GM19328 (cell line): ENCODE measurements at regions not wholly inside any gene's neighbourhood (a gene's known extent, or its start where the extent isn't known, plus 50 kb on each side); places are given as distances from the start of the nearest gene placed in this dataset.

ENCODE experiments used
- ATAC-seq: cut with Tn5 transposase; IDR thresholded peaks from one replicate; pipeline ENCODE4 v1.9.1; 2021; ENCODE audit warnings: mild to moderate bottlenecking, moderate library complexity; ENCODE audit not compliant: unreplicated experiment

- ATAC-seq: no peak
These were observed 135.6 kb upstream of the ZNF236 start for GRCh38 chr18:76686737-76687231.

- ATAC-seq: no peak
These were observed 136.5 kb upstream of the ZNF236 start for GRCh38 chr18:76685860-76686259.

GRCh38 chr18:76685402-76685801 is 137.0 kb upstream of the ZNF236 start:
- no peak for ATAC-seq

- no peak for ATAC-seq
These were observed 138.1 kb upstream of the ZNF236 start for GRCh38 chr18:76684265-76684664.

GRCh38 chr18:76679945-76680344 is 142.4 kb upstream of the ZNF236 start:
- ATAC-seq: no peak

- ATAC-seq: no peak
These were observed 143.1 kb upstream of the ZNF236 start for GRCh38 chr18:76679259-76679658.

GRCh38 chr18:76678248-76678647 is 144.1 kb upstream of the ZNF236 start:
- ATAC-seq: no peak

GRCh38 chr18:76674596-76674995 is 147.8 kb upstream of the ZNF236 start:
- no peak for ATAC-seq

- ATAC-seq: no peak
These were observed 148.8 kb upstream of the ZNF236 start for GRCh38 chr18:76673281-76674185.

GRCh38 chr18:76672627-76673026 is 149.7 kb upstream of the ZNF236 start:
- no peak for ATAC-seq

- ATAC-seq: no peak
These were observed 151.6 kb upstream of the ZNF236 start for GRCh38 chr18:76670564-76671288.

GRCh38 chr18:76668546-76668945 is 153.8 kb upstream of the ZNF236 start:
- ATAC-seq: no peak

GRCh38 chr18:76668119-76668518 is 154.2 kb upstream of the ZNF236 start:
- ATAC-seq: no peak

GRCh38 chr18:76667603-76668002 is 154.8 kb upstream of the ZNF236 start:
- ATAC-seq: no peak

- no peak for ATAC-seq
These were observed 159.7 kb upstream of the ZNF236 start for GRCh38 chr18:76662626-76663025.

- ATAC-seq: no peak
These were observed 161.7 kb upstream of the ZNF236 start for GRCh38 chr18:76660571-76661192.

- no peak for ATAC-seq
These were observed 163.6 kb upstream of the ZNF516 start for GRCh38 chr18:76658627-76659026.

- no peak for ATAC-seq
These were observed 162.9 kb upstream of the ZNF516 start for GRCh38 chr18:76657911-76658470.

- no peak for ATAC-seq
These were observed 162.1 kb upstream of the ZNF516 start for GRCh38 chr18:76656925-76657827.

GRCh38 chr18:76654577-76654976 is 159.5 kb upstream of the ZNF516 start:
- no peak for ATAC-seq
